ENCODE measurements at regions not wholly inside any gene's neighbourhood (a gene's known extent, or its start where the extent isn't known, plus 50 kb on each side); places are given as distances from the start of the nearest gene placed in this dataset.

- TF ChIP-seq POLR2A (IDR thresholded peaks at IDR 0.05; ENCODE audit: low read depth, low read length) (no peak), POLR2AphosphoS5 (IDR thresholded peaks at IDR 0.05; ENCODE audit: low read depth, low read length) (no peak)
Observed at GRCh38 chr13:99642006-99642405, 140.7 kb downstream of the TM9SF2 start.
